ENCODE measurements at regions not wholly inside any gene's neighbourhood (a gene's known extent, or its start where the extent isn't known, plus 50 kb on each side); places are given as distances from the start of the nearest gene placed in this dataset.
"Not testable (repeated sequence)": the region's sequence is repeated elsewhere in the genome, so short reads cannot be mapped to it uniquely, and the experiment has no call there.

- H3K9me3 ChIP-seq, result peaks cover 0 to 9% of the 10 kb centered on the region in 2 donors
- TF ChIP-seq, protein P1, sequence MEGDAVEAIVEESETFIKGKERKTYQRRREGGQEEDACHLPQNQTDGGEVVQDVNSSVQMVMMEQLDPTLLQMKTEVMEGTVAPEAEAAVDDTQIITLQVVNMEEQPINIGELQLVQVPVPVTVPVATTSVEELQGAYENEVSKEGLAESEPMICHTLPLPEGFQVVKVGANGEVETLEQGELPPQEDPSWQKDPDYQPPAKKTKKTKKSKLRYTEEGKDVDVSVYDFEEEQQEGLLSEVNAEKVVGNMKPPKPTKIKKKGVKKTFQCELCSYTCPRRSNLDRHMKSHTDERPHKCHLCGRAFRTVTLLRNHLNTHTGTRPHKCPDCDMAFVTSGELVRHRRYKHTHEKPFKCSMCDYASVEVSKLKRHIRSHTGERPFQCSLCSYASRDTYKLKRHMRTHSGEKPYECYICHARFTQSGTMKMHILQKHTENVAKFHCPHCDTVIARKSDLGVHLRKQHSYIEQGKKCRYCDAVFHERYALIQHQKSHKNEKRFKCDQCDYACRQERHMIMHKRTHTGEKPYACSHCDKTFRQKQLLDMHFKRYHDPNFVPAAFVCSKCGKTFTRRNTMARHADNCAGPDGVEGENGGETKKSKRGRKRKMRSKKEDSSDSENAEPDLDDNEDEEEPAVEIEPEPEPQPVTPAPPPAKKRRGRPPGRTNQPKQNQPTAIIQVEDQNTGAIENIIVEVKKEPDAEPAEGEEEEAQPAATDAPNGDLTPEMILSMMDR (IDR thresholded peaks at IDR 0.05), result no peak
- DNase-seq (ENCODE audit: low spot score), result no peak
- H3K4me3 ChIP-seq, result no peak overlapping the region
- H3K27me3 ChIP-seq, result no peaks in the 10 kb centered on the region
- H3K27ac ChIP-seq, result no peak overlapping the region
- no peaks in the 10 kb centered on the region for H3K4me1 ChIP-seq
- no peaks in the 10 kb centered on the region for H3K36me3 ChIP-seq
Measured at GRCh38 chr2:65762068-65762467, 329.7 kb upstream of the SPRED2 start.

DNA sequence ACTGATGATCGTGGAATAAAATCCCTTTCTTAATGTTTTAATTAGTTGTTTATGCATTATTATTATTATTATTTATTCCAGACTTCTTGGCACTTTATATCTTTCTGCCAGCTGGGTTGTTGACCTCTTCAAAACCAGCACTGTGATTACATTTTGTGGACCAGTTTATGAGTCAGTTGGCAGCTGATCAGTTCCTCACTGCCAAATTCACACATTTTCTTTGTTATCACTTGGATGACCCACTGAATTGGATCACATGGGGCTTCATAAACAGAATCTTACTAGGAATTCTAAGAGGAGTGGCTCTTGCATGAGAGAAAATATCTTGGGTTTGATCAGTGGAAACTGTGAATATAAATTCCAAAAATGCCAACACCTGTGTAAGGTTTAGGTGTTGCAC, 321.8 kb upstream of the SPRED2 start:
- Histone ChIP-seq H3K36me3 (no peaks in the 10 kb centered on the region), H3K4me1 (no peaks in the 10 kb centered on the region), H3K9me3 (peaks cover 0 to 14% of the 10 kb centered on the region in 2 donors), H3K27ac (no peak overlapping the region), H3K27me3 (no peaks in the 10 kb centered on the region), H3K4me3 (no peak overlapping the region)
- DNase-seq (ENCODE audit: low spot score), result no peak
- TF ChIP-seq, protein P1 (IDR thresholded peaks at IDR 0.05), result no peak

GRCh38 chr2:65751408-65751807, 319.0 kb upstream of the SPRED2 start:
- TF ChIP-seq, protein P1 (IDR thresholded peaks at IDR 0.05), result no peak
- H3K9me3 ChIP-seq, result no peaks in the 10 kb centered on the region
- no peak overlapping the region for H3K4me3 ChIP-seq
- no peaks in the 10 kb centered on the region for H3K27me3 ChIP-seq
- H3K36me3 ChIP-seq, result no peaks in the 10 kb centered on the region
- peaks cover 0 to 8% of the 10 kb centered on the region in 2 donors for H3K4me1 ChIP-seq
- no peak overlapping the region for H3K27ac ChIP-seq
- no peak for DNase-seq (ENCODE audit: low spot score)

DNA sequence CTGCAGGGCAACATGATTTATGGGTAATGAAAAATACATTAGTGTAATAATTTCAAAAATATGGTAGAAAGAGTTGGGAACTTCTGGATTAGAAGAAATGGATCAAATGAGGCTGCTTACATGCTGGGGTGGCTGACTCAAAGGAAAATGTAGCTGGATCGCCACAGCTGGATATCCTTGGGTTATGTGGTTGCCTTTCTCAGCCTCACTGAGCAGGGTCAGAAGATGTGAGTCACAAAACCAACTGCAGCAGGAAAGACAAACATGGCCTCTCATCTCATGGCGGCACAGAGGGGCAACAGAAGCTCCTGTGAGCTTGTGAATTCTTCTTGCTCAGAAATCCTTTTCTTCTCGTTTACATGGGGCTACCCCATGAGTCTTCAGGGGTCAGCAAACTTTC, 317.1 kb upstream of the SPRED2 start:
- no peak for DNase-seq (ENCODE audit: low spot score)
- no peak overlapping the region for H3K27ac ChIP-seq
- TF ChIP-seq, protein P1 (IDR thresholded peaks at IDR 0.05), result no peak
- no peaks in the 10 kb centered on the region for H3K27me3 ChIP-seq
- peaks cover 0 to 8% of the 10 kb centered on the region in 2 donors for H3K4me1 ChIP-seq
- H3K9me3 ChIP-seq, result no peaks in the 10 kb centered on the region
- H3K4me3 ChIP-seq, result no peak overlapping the region
- no peaks in the 10 kb centered on the region for H3K36me3 ChIP-seq

DNA sequence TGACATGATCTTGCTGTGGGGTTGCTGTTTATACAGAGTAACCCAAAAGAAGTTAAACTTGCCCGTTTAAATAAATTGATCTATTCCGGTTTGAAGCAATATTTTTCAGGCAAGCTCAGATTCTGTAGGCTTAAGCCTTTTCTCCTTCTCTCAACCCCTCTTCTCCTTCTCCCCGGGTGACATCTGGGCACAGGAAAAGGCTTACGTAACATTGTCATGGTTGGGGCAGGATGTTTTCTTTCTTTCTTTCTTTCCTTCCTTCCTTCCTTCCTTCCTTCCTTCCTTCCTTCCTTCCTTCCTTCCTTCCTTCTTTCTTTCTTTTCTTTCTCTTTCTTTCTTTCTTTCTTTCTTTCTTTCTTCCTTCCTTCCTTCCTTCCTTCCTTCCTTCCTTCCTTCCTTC, 315.5 kb upstream of the SPRED2 start:
- not testable (repeated sequence) for H3K27ac ChIP-seq; H3K4me3 ChIP-seq; H3K9me3 ChIP-seq; H3K27me3 ChIP-seq; H3K4me1 ChIP-seq; H3K36me3 ChIP-seq; DNase-seq (ENCODE audit: low spot score)

- H3K27ac ChIP-seq, result no peak overlapping the region
- peak overlapping the region in 1 of 2 donors; percentile 9 for H3K4me3 ChIP-seq
- no peaks in the 10 kb centered on the region for H3K27me3 ChIP-seq
- H3K4me1 ChIP-seq, result peaks cover 0 to 8% of the 10 kb centered on the region in 2 donors
- TF ChIP-seq, protein P1 (IDR thresholded peaks at IDR 0.05), result no peak
- H3K9me3 ChIP-seq, result no peaks in the 10 kb centered on the region
- no peaks in the 10 kb centered on the region for H3K36me3 ChIP-seq
- no peak for DNase-seq (ENCODE audit: low spot score)
Measured at GRCh38 chr2:65746931-65747675, 314.7 kb upstream of the SPRED2 start.

Measured in right atrium auricular region (tissue), 2 donors.